ENCODE measurements at regions not wholly inside any gene's neighbourhood (a gene's known extent, or its start where the extent isn't known, plus 50 kb on each side); places are given as distances from the start of the nearest gene placed in this dataset.

DNA sequence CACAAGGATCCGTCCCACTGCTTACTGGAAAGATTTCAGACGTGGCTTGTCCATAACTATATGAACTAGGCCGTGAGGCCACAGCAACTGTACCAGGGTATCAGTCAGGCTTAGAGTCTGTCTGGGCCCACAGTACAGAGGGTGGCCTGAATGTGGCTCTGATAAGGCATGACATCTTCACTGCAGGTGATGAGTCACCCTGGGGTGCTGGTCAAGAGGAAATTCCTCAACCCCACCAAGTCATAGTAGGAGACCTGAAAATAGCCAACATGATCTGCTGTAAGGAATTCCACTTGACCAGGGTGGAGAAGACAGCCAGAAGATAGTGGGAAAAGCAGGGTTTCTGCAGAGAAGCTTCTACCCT is 107.7 kb downstream of the INHBB start:
- H3K27me3 ChIP-seq = no peaks in the 10 kb centered on the region
- 93 to 97% (median 93%) methylated on average over 3 of the region's 3 CpGs for WGBS, 3 donors
- no peaks in the 10 kb centered on the region for H3K9me3 ChIP-seq
- no peak overlapping the region for H3K27ac ChIP-seq
- TF ChIP-seq POLR2A (IDR thresholded peaks at IDR 0.05) = no peak
- no peak for TF ChIP-seq EP300 (IDR thresholded peaks at IDR 0.05)
- TF ChIP-seq, protein P1, sequence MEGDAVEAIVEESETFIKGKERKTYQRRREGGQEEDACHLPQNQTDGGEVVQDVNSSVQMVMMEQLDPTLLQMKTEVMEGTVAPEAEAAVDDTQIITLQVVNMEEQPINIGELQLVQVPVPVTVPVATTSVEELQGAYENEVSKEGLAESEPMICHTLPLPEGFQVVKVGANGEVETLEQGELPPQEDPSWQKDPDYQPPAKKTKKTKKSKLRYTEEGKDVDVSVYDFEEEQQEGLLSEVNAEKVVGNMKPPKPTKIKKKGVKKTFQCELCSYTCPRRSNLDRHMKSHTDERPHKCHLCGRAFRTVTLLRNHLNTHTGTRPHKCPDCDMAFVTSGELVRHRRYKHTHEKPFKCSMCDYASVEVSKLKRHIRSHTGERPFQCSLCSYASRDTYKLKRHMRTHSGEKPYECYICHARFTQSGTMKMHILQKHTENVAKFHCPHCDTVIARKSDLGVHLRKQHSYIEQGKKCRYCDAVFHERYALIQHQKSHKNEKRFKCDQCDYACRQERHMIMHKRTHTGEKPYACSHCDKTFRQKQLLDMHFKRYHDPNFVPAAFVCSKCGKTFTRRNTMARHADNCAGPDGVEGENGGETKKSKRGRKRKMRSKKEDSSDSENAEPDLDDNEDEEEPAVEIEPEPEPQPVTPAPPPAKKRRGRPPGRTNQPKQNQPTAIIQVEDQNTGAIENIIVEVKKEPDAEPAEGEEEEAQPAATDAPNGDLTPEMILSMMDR (IDR thresholded peaks at IDR 0.05) = no peak
- H3K4me1 ChIP-seq (ENCODE audit: insufficient read depth) = no peaks in the 10 kb centered on the region
- H3K36me3 ChIP-seq = no peaks in the 10 kb centered on the region
- H3K4me3 ChIP-seq = no peak overlapping the region
- DNase-seq = peak in 1 of 5 donors; percentile 3
- intact Hi-C loops (cut with DNase I) = no loop called here

DNA sequence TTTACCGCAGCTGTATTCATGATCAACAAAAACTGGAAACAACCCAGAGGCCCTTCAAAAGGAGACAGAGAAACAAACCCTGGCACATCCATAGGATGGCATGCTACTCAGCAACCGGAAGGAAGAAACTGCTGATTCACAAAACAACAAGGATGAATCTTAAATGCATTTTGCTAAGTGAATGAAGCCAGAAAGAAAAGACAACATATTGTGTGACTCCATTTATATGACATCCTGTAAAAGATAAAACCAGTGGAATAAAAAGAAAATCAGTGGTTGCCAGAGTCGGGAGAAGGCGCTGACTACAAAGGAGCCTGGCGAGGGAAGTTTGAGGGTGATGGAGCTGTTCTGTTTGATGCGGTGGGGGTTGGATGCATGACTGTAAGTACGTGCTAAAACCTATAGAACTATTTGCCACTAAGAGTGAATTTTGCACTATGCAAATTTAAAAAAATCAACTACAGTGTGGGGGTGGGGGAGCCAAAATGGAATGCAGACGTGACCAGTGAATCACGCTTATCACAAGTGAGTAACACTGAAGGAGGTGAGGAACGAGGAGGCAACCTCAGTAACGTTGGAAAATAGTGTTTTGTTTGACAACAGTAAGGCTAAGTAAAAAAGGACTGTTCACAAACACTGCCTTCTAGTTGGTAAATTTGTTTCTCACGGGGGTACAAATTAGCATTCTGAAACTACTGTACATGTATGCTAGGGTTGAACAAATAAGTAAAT is 108.9 kb downstream of the INHBB start:
- H3K27me3 ChIP-seq = no peaks in the 10 kb centered on the region
- H3K27ac ChIP-seq = no peak overlapping the region
- TF ChIP-seq POLR2A (IDR thresholded peaks at IDR 0.05) (no peak), EP300 (IDR thresholded peaks at IDR 0.05) (no peak)
- TF ChIP-seq, protein P1 (IDR thresholded peaks at IDR 0.05) = no peak
- WGBS, 3 donors = 63 to 68% (median 67%) methylated on average over 12 of the region's 12 CpGs
- no peaks in the 10 kb centered on the region for H3K9me3 ChIP-seq
- H3K4me1 ChIP-seq (ENCODE audit: insufficient read depth) = no peaks in the 10 kb centered on the region
- H3K4me3 ChIP-seq = no peak overlapping the region
- intact Hi-C loops (cut with DNase I) = no loop called here
- DNase-seq = no peak
- H3K36me3 ChIP-seq = no peaks in the 10 kb centered on the region

DNA sequence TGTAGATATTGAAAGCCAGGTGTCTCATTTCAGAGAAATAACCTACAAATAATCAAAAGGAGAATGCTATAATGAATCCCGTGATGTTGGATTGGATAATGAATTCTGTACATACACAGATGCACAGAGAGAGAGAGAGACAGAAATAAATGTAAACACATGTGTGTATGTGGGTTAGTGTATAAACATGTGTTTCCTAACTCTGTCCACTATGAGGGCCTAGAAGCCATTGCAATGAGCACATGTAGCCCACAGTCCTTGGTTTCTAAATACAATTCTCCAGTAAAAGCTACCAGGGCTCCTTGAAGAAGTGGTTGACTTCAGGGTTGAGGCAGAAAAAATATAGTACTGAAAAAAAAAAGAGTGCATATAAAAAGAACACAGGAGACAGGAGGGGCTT is 109.5 kb downstream of the INHBB start:
- Histone ChIP-seq H3K27ac (no peak overlapping the region), H3K4me3 (no peak overlapping the region), H3K4me1 (ENCODE audit: insufficient read depth) (no peaks in the 10 kb centered on the region), H3K36me3 (no peaks in the 10 kb centered on the region), H3K9me3 (no peaks in the 10 kb centered on the region), H3K27me3 (no peaks in the 10 kb centered on the region)
- intact Hi-C loops (cut with DNase I) = no loop called here
- no peak for DNase-seq
- 70 to 77% (median 73%) methylated on average over 1 of the region's 1 CpG for WGBS, 3 donors
- TF ChIP-seq EP300 (IDR thresholded peaks at IDR 0.05) = no peak
- TF ChIP-seq, protein P1 (IDR thresholded peaks at IDR 0.05) = no peak
- TF ChIP-seq POLR2A (IDR thresholded peaks at IDR 0.05) = no peak

DNA sequence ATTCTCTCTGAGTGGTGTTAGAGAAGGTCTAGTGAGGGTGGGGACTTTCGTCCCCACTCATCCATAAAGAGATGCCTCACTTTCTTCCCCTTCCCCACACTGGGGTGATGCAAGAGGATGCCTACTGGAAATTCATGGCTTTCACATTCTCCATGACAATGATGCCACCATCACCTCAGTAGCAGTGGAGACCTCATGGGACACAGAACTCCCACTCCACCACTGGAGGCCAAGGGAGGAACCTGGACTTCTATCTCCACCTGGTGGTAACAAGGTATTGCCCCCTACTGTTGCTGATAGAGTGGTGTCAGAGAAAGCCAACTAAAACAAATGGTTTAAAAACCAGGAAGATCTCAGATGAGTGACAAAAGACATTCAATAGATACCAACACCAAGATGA is 110.9 kb downstream of the INHBB start:
- DNase-seq = no peak
- 84 to 100% (median 95%) methylated on average over 1 of the region's 1 CpG for WGBS, 3 donors
- H3K27me3 ChIP-seq = no peaks in the 10 kb centered on the region
- H3K4me1 ChIP-seq (ENCODE audit: insufficient read depth) = no peaks in the 10 kb centered on the region
- intact Hi-C loops (cut with DNase I) = no loop called here
- TF ChIP-seq, protein P1 (IDR thresholded peaks at IDR 0.05) = no peak
- no peak for TF ChIP-seq EP300 (IDR thresholded peaks at IDR 0.05)
- TF ChIP-seq POLR2A (IDR thresholded peaks at IDR 0.05) = no peak
- no peak overlapping the region for H3K27ac ChIP-seq
- H3K4me3 ChIP-seq = no peak overlapping the region
- H3K9me3 ChIP-seq = no peaks in the 10 kb centered on the region
- no peaks in the 10 kb centered on the region for H3K36me3 ChIP-seq
